BJ (cell line): ENCODE measurements at regions not wholly inside any gene's neighbourhood (a gene's known extent, or its start where the extent isn't known, plus 50 kb on each side); places are given as distances from the start of the nearest gene placed in this dataset.

Experiments
- CTCF ChIA-PET: fragments of 350-600 bp; formaldehyde crosslinking; extraction: SDS; loops from one replicate; lab custom pipeline; 2021; ENCODE audit warnings: antibody characterized with exemption, inconsistent platforms; lab: Yijun Ruan, JAX
- POLR2A ChIA-PET: fragments of 300-600 bp; sonication (Branson Sonifier 250); formaldehyde crosslinking; extraction: SDS; loops from one replicate; lab custom pipeline; 2021; ENCODE audit warnings: antibody characterized with exemption; lab: Charles Lee
- DNase-seq: peaks from one replicate; pipeline ENCODE4 v3.0.0-alpha.2; 2011; ENCODE audit warnings: low read depth
- H3K27me3 ChIP-seq: 2 replicates; pipeline ENCODE4 v1.6.0; 2011; ENCODE audit warnings: low read length; ENCODE audit not compliant: control insufficient read depth, insufficient read depth
- H3K36me3 ChIP-seq: 2 replicates; pipeline ENCODE4 v1.5.1; 2011; ENCODE audit warnings: low read length; ENCODE audit not compliant: control insufficient read depth, insufficient read depth
- H3K4me3 ChIP-seq: 2 replicates; pipeline ENCODE4 v1.5.1; 2011; ENCODE audit warnings: low read depth, mild to moderate bottlenecking, control low read depth, low read length
- CTCF ChIP-seq: IDR thresholded peaks from 2 replicates; pipeline ENCODE4 v1.5.1; 2011; ENCODE audit warnings: low read depth, mild to moderate bottlenecking, control low read depth, inconsistent platforms, low read length, moderate library complexity; ENCODE audit not compliant: insufficient read depth

- no peak for TF ChIP-seq CTCF
- H3K4me3 ChIP-seq: no peak overlapping the region
- ChIA-PET CTCF (interaction anchor here (0.7 kb wide), 1 partner anchor 295 kb away, joined by 3 read pairs; no protein-coding TSS in a partner anchor), POLR2A (no interaction called here)
- peaks cover 20% of the 10 kb centered on the region for H3K27me3 ChIP-seq
- no peak for DNase-seq
- H3K36me3 ChIP-seq: no peaks in the 10 kb centered on the region
Observed at GRCh38 chr20:57876163-57876562, 166.3 kb upstream of the PMEPA1 start.

GRCh38 chr20:57874141-57874540, 164.3 kb upstream of the PMEPA1 start:
- ChIA-PET POLR2A (no interaction called here), CTCF (no interaction called here)
- TF ChIP-seq CTCF: no peak
- Histone ChIP-seq H3K36me3 (no peaks in the 10 kb centered on the region), H3K4me3 (no peak overlapping the region), H3K27me3 (peaks cover 10% of the 10 kb centered on the region)
- DNase-seq: no peak

- no peak for DNase-seq
- no peak for TF ChIP-seq CTCF
- H3K27me3 ChIP-seq: peaks cover 7% of the 10 kb centered on the region
- H3K36me3 ChIP-seq: no peaks in the 10 kb centered on the region
- no peak overlapping the region for H3K4me3 ChIP-seq
- ChIA-PET CTCF (interaction anchor here (0.7 to 1.0 kb wide), 2 partner anchors 133 to 310 kb away, joined by 3 read pairs; no protein-coding TSS in a partner anchor), POLR2A (no interaction called here)
Observed at GRCh38 chr20:57872816-57873409, 163.1 kb upstream of the PMEPA1 start.

- Histone ChIP-seq H3K27me3 (peaks cover 8% of the 10 kb centered on the region), H3K36me3 (no peaks in the 10 kb centered on the region), H3K4me3 (no peak overlapping the region)
- TF ChIP-seq CTCF: no peak
- CTCF ChIA-PET: interaction anchor here (1.1 kb wide), 1 partner anchor 8 kb away, joined by 3 read pairs; no protein-coding TSS in a partner anchor
- POLR2A ChIA-PET: no interaction called here
- no peak for DNase-seq
Observed at GRCh38 chr20:57871237-57871632, 161.4 kb upstream of the PMEPA1 start.

GRCh38 chr20:57870597-57871236, 160.9 kb upstream of the PMEPA1 start:
- TF ChIP-seq CTCF: no peak
- Histone ChIP-seq H3K27me3 (peaks cover 8% of the 10 kb centered on the region), H3K36me3 (no peaks in the 10 kb centered on the region), H3K4me3 (no peak overlapping the region)
- CTCF ChIA-PET: interaction anchor here (1.1 kb wide), 1 partner anchor 9 kb away, joined by 3 read pairs; no protein-coding TSS in a partner anchor
- POLR2A ChIA-PET: no interaction called here
- no peak for DNase-seq
